ENCODE measurements at regions not wholly inside any gene's neighbourhood (a gene's known extent, or its start where the extent isn't known, plus 50 kb on each side); places are given as distances from the start of the nearest gene placed in this dataset.

DNA sequence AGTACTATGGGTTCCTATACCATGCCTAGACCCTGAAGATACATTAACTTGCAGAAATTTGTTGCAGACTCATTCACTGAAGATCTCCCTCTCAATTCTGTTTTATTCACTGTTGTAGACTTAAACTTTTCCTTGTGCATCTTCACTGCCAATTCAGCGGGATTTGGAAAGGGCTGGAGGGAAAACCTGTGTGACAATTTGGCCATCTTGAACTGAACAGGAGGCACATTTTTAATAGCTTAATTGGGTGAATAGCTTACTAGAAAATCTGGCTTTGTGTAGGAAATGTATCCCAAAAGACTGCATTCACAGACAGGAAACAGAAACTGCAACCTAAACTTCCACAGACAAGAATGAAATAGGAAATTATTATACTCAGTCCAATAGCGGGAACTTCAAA, 512.3 kb downstream of the XIRP2 start:
- Histone ChIP-seq H3K79me2 (replicated peaks; ENCODE audit: insufficient read depth, low read length) (no peaks in the 10 kb centered on the region), H3K4me2 (ENCODE audit: low read length) (no peak overlapping the region), H3K36me3 (ENCODE audit: insufficient read depth, low read length) (no peaks in the 10 kb centered on the region), H3K27ac (ENCODE audit: low read length) (no peak overlapping the region), H3K9me2 (ENCODE audit: insufficient read depth, low read length) (no peaks in the 10 kb centered on the region), H2AFZ (ENCODE audit: low read depth, low read length) (no peak overlapping the region), H3F3A (ENCODE audit: insufficient read depth, low read length, poor library complexity, severe bottlenecking) (no peaks in the 10 kb centered on the region), H3K4me3 (ENCODE audit: low read length) (no peak overlapping the region), H3K9ac (ENCODE audit: low read length) (no peak overlapping the region), H3K27me3 (ENCODE audit: insufficient read depth, low read depth, low read length) (no peaks in the 10 kb centered on the region), H4K20me1 (ENCODE audit: insufficient read depth) (no peaks in the 10 kb centered on the region), H3K9me3 (ENCODE audit: low read length) (no peaks in the 10 kb centered on the region)
- no peak for TF ChIP-seq TAF1 (IDR thresholded peaks at IDR 0.05; ENCODE audit: low read depth)
- TF ChIP-seq RAD21 (conservative IDR thresholded peaks at IDR 0.05): no peak
- no peak for TF ChIP-seq POLR2AphosphoS5 (IDR thresholded peaks at IDR 0.05)
- TF ChIP-seq, protein P1, sequence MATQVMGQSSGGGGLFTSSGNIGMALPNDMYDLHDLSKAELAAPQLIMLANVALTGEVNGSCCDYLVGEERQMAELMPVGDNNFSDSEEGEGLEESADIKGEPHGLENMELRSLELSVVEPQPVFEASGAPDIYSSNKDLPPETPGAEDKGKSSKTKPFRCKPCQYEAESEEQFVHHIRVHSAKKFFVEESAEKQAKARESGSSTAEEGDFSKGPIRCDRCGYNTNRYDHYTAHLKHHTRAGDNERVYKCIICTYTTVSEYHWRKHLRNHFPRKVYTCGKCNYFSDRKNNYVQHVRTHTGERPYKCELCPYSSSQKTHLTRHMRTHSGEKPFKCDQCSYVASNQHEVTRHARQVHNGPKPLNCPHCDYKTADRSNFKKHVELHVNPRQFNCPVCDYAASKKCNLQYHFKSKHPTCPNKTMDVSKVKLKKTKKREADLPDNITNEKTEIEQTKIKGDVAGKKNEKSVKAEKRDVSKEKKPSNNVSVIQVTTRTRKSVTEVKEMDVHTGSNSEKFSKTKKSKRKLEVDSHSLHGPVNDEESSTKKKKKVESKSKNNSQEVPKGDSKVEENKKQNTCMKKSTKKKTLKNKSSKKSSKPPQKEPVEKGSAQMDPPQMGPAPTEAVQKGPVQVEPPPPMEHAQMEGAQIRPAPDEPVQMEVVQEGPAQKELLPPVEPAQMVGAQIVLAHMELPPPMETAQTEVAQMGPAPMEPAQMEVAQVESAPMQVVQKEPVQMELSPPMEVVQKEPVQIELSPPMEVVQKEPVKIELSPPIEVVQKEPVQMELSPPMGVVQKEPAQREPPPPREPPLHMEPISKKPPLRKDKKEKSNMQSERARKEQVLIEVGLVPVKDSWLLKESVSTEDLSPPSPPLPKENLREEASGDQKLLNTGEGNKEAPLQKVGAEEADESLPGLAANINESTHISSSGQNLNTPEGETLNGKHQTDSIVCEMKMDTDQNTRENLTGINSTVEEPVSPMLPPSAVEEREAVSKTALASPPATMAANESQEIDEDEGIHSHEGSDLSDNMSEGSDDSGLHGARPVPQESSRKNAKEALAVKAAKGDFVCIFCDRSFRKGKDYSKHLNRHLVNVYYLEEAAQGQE (IDR thresholded peaks at IDR 0.05; ENCODE audit: borderline replicate concordance): no peak
- no peak for TF ChIP-seq EP300 (conservative IDR thresholded peaks at IDR 0.05; ENCODE audit: poor library complexity, severe bottlenecking)
- TF ChIP-seq, protein P2, sequence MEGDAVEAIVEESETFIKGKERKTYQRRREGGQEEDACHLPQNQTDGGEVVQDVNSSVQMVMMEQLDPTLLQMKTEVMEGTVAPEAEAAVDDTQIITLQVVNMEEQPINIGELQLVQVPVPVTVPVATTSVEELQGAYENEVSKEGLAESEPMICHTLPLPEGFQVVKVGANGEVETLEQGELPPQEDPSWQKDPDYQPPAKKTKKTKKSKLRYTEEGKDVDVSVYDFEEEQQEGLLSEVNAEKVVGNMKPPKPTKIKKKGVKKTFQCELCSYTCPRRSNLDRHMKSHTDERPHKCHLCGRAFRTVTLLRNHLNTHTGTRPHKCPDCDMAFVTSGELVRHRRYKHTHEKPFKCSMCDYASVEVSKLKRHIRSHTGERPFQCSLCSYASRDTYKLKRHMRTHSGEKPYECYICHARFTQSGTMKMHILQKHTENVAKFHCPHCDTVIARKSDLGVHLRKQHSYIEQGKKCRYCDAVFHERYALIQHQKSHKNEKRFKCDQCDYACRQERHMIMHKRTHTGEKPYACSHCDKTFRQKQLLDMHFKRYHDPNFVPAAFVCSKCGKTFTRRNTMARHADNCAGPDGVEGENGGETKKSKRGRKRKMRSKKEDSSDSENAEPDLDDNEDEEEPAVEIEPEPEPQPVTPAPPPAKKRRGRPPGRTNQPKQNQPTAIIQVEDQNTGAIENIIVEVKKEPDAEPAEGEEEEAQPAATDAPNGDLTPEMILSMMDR (IDR thresholded peaks at IDR 0.05; ENCODE audit: poor library complexity, severe bottlenecking): no peak
- no peak for TF ChIP-seq EZH2 (IDR thresholded peaks at IDR 0.05; ENCODE audit: borderline replicate concordance, insufficient read depth, low read length, poor library complexity, severe bottlenecking)
- TF ChIP-seq SMC3 (conservative IDR thresholded peaks at IDR 0.05; ENCODE audit: poor library complexity): no peak
- no peak for TF ChIP-seq MXI1 (conservative IDR thresholded peaks at IDR 0.05; ENCODE audit: poor library complexity, severe bottlenecking)

DNA sequence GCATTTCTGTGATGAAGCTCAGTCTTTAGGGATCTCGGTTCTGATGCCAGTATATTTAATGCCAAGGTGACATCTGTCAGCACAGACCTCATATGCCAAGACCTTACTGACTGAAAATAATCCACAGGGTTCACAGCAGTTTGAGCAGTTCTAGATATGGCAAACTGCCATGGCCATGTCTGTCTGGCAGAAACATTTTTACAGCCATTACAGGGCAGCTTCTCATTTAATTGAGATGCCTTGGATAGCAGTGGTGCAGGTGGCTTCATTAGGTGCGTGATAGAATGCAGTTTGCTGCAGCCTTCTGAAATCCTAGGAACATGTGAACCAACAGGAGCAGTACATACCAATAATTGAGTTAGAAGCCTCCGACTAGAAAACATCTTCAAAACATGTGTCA, 510.6 kb downstream of the XIRP2 start:
- H2AFZ ChIP-seq (ENCODE audit: low read depth, low read length): no peak overlapping the region
- no peak overlapping the region for H3K4me3 ChIP-seq (ENCODE audit: low read length)
- no peaks in the 10 kb centered on the region for H3K27me3 ChIP-seq (ENCODE audit: insufficient read depth, low read depth, low read length)
- H3K79me2 ChIP-seq (replicated peaks; ENCODE audit: insufficient read depth, low read length): no peaks in the 10 kb centered on the region
- no peak for TF ChIP-seq SMC3 (conservative IDR thresholded peaks at IDR 0.05; ENCODE audit: poor library complexity)
- TF ChIP-seq, protein P1 (IDR thresholded peaks at IDR 0.05; ENCODE audit: borderline replicate concordance): no peak
- TF ChIP-seq MXI1 (conservative IDR thresholded peaks at IDR 0.05; ENCODE audit: poor library complexity, severe bottlenecking): no peak
- TF ChIP-seq, protein P2 (IDR thresholded peaks at IDR 0.05; ENCODE audit: poor library complexity, severe bottlenecking): no peak
- TF ChIP-seq RAD21 (conservative IDR thresholded peaks at IDR 0.05): no peak
- no peak for TF ChIP-seq POLR2AphosphoS5 (IDR thresholded peaks at IDR 0.05)
- TF ChIP-seq TAF1 (IDR thresholded peaks at IDR 0.05; ENCODE audit: low read depth): no peak
- TF ChIP-seq EZH2 (IDR thresholded peaks at IDR 0.05; ENCODE audit: borderline replicate concordance, insufficient read depth, low read length, poor library complexity, severe bottlenecking): no peak
- TF ChIP-seq EP300 (conservative IDR thresholded peaks at IDR 0.05; ENCODE audit: poor library complexity, severe bottlenecking): no peak
- H3F3A ChIP-seq (ENCODE audit: insufficient read depth, low read length, poor library complexity, severe bottlenecking): no peaks in the 10 kb centered on the region
- no peaks in the 10 kb centered on the region for H3K9me2 ChIP-seq (ENCODE audit: insufficient read depth, low read length)
- no peak overlapping the region for H3K27ac ChIP-seq (ENCODE audit: low read length)
- H4K20me1 ChIP-seq (ENCODE audit: insufficient read depth): no peaks in the 10 kb centered on the region
- no peak overlapping the region for H3K9ac ChIP-seq (ENCODE audit: low read length)
- no peaks in the 10 kb centered on the region for H3K9me3 ChIP-seq (ENCODE audit: low read length)
- no peak overlapping the region for H3K4me2 ChIP-seq (ENCODE audit: low read length)
- H3K36me3 ChIP-seq (ENCODE audit: insufficient read depth, low read length): no peaks in the 10 kb centered on the region

Measured in neural cell (in vitro differentiated cells).